Urinary bladder (tissue), 3 donors: ENCODE measurements at regions not wholly inside any gene's neighbourhood (a gene's known extent, or its start where the extent isn't known, plus 50 kb on each side); places are given as distances from the start of the nearest gene placed in this dataset.
"Not testable (repeated sequence)": the region's sequence is repeated elsewhere in the genome, so short reads cannot be mapped to it uniquely, and the experiment has no call there.

Experiments
- DNase-seq: peaks from one replicate; pipeline ENCODE4 v3.0.0-alpha.2; 2015; ENCODE audit errors: extremely low spot score
- H3K27ac ChIP-seq: one replicate; pipeline ENCODE4 v1.5.1; 2013; ENCODE audit warnings: low read depth, mild to moderate bottlenecking, moderate library complexity
- H3K36me3 ChIP-seq: one replicate; pipeline ENCODE4 v1.6.1; 2013; ENCODE audit warnings: mild to moderate bottlenecking, moderate library complexity; ENCODE audit not compliant: insufficient read depth
- H3K4me1 ChIP-seq: one replicate; pipeline ENCODE4 v1.6.1; 2013; ENCODE audit warnings: mild to moderate bottlenecking, moderate library complexity; ENCODE audit not compliant: insufficient read depth
- H3K4me3 ChIP-seq: one replicate; pipeline ENCODE4 v1.5.1; 2013; ENCODE audit warnings: low read depth, low read length
- WGBS: extraction: QIAGEN DNeasy Blood & Tissue Kit; methylation state at CpG from one replicate; pipeline ENCODE4 v1.1.7; 2013; 5-methylcytosine and 5-hydroxymethylcytosine counted together
- donor health status: healthy with polysubstance abuse.
- donor health status: healthy.

DNA sequence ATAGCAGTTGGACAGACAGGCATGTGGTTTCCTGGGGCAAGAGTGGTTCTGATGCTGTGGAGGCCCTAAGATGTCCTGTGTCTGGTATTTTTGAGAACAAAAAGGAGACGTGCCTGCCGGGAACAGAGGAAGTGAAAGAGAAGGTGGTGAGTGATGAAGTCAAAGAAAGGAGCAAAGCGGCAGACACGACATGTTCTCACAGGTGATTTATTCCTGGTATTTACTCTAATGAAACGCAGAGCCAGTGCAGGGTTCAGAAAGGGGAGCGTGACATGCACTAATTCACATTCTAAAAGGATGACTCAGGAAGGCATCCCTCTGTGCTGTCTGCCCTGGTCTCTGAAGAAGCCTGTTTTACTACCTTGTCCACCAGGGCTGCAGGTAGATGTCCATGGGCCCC lies 211.0 kb downstream of the KCNE4 start:
- H3K27ac ChIP-seq, result no peak overlapping the region
- H3K4me3 ChIP-seq, result no peak overlapping the region
- H3K36me3 ChIP-seq, result no peaks in the 10 kb centered on the region
- WGBS, result 36% methylated on average over 6 of the region's 6 CpGs
- no peak for DNase-seq
- H3K4me1 ChIP-seq, result no peaks in the 10 kb centered on the region

DNA sequence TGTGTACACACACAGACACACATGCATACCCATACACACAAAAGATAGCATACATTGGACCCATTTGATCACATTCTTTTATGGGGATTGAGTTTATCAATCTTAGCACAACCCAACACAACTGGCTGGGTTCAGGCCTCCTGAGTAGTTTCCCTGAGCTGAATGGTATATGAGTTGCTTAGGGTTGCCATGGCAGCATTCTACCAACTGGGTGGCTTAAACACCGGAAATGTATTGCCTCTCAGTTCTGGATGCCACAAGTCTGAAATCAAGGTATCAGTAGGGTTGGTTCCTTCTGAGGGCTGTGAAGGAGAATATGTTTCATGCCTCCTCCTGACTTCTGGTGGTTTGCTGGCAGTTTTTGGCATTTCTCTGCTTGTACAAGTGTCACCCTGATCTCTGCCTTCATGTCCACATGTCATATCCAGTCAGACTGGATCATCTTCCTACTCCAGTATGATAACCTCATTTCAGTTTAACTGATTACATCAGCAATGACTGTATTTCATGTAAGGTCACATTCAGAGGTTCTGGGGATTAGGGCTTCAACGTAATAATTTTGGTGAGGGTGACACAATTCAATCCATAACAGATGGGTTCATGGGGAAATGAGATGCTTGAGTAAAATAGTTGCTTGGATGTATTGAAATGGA lies 212.7 kb downstream of the KCNE4 start:
- Histone ChIP-seq H3K36me3 (no peaks in the 10 kb centered on the region), H3K4me3 (no peak overlapping the region), H3K4me1 (no peaks in the 10 kb centered on the region), H3K27ac (no peak overlapping the region)
- WGBS, result 72% methylated on average over 2 of the region's 2 CpGs
- no peak for DNase-seq

DNA sequence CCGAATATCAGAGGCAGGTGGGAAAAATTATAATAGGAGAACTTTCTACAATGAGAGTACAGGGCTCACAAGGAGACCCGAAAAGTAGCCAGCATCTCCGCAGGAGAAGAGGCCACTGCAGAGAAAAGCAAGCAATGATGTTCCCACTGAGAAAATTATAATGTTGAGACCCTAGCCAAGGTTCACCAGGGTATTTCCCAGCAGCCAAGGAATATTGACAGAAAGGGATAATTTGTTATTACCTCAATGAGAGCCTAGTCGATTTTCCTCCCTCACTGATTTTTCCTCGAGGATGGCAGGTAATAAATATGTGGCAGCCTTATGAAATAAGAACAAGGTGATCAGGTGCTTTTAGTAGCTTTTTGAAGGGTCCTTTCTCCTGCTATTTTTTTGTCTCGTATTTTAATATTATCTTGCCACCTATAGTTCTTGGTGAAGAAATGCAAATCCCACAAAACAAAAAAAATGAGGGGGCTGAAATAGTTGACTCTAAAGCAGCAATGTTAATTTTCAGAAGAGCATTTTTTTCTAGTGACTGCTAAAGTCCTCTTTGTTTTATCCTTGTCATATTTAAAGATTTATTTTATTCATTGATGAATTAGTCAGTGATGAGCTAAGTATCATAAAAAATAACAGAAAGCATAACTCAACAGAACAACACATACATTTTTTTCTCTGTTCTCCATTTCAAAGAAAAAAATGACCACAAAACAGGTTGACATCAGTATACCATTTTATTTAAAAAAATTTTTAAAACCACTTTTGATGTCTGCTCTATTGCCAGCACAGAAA lies 215.4 kb downstream of the KCNE4 start:
- Histone ChIP-seq H3K4me1 (no peaks in the 10 kb centered on the region), H3K4me3 (no peak overlapping the region)

DNA sequence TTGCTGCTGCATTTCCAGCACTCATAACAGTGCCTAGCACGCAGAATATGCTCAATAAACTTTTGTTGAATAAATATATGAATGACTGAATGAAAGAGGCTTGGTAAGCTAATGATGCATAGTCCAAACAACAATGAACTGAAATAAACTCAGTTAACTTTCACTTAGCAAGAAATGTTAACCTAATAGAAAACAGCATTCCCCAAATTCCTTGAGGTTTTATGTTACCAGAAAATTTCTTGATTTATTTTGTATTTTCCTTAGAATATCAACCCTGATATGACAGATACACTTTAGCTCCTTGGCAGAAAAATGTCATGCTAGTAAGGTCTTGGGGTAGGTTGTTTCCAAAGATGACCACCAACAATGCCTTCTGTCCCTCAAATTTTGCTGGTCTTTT lies 217.4 kb downstream of the KCNE4 start:
- no peak overlapping the region for H3K4me3 ChIP-seq
- WGBS, result 83% methylated on average over 1 of the region's 1 CpG
- no peak overlapping the region for H3K27ac ChIP-seq

More for the DNA sequence above, 215.4 kb downstream of the KCNE4 start:
- Histone ChIP-seq H3K36me3 (no peaks in the 10 kb centered on the region), H3K27ac (no peak overlapping the region)
- WGBS, result 92% methylated on average over 6 of the region's 6 CpGs
- no peak for DNase-seq

DNA sequence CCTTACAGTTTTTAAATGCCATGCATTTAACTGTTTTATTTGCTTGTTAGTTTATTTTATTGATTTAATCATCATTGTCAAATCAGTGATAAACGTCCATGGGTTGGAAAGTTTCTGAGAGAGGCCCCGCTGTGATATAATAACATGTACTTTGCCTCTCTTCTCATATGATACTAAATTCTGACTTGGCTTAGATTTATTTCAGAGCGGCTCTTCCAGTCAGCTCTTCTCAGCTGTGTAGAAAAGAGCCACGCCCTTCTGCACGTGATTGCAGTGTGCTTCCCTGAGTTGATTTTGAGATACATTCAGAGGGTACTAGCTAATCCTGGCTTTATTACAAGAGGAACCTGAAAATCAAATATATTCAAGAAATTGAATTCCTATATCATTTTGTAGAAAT lies 218.6 kb downstream of the KCNE4 start:
- Histone ChIP-seq H3K4me3 (no peak overlapping the region), H3K4me1 (no peaks in the 10 kb centered on the region), H3K27ac (no peak overlapping the region), H3K36me3 (no peaks in the 10 kb centered on the region)
- 74% methylated on average over 5 of the region's 5 CpGs for WGBS
- no peak for DNase-seq

More for the DNA sequence above, 217.4 kb downstream of the KCNE4 start:
- Histone ChIP-seq H3K4me1 (no peaks in the 10 kb centered on the region), H3K36me3 (no peaks in the 10 kb centered on the region)
- DNase-seq, result no peak

DNA sequence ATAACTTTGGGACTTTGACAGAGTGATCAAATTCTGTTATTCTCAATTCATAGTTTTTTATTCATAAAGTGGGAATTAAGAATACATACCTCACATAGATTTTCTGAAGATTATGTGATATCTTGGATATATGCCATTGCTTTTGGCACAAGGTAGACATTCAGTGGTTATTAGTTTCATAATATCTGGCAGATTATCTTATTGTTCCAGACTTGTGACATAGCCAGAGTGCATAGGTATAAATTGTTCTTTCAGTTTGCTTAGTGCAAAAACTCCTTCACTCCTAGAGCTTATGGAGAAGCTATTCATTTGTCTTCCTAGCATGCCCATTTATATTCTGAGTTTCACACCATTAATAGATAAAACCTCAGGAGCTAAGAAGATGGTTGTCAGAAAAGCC lies 222.0 kb downstream of the KCNE4 start:
- Histone ChIP-seq H3K27ac (no peak overlapping the region), H3K36me3 (no peaks in the 10 kb centered on the region), H3K4me3 (no peak overlapping the region), H3K4me1 (no peaks in the 10 kb centered on the region)
- DNase-seq, result no peak

DNA sequence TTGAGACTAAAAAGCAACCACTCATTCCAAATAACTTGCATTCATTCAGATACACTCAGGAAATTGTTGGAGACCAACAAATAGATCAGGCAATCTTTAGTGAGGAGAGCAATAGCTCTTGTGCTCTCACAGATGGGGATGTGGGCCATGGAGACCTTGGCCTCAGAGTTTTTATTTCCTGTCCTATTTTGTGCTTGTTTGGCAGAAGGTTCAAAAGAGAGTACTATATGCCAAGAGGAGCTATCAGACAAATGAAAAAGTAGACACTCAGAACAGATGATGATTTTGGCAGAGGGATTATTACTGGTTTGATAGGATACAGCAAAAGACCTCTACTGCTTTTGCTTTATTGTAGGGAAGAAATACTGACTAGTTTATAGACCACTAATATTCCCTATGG lies 230.2 kb downstream of the KCNE4 start:
- H3K4me3 ChIP-seq, result no peak overlapping the region
- H3K4me1 ChIP-seq, result no peaks in the 10 kb centered on the region
- H3K27ac ChIP-seq, result no peak overlapping the region
- no peak for DNase-seq
- H3K36me3 ChIP-seq, result no peaks in the 10 kb centered on the region

DNA sequence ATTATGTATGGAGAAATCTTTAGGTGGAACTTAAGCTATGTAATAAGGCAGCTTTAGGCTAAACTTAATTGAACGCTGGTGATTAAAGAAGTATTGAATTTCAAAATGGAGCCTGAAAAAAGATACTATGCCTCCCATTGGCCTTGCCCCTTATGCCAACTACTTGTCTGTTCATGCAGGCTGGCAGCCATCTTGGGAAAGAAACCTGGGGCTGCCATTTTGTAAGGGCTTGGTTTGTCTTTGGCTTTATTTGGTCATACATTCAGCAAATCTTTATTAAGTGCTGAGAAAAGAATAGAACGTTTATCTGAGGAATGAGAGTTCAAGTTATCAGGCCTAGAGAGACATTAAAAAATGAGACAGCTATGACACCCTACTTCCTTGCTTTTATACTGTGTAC lies 231.3 kb downstream of the KCNE4 start:
- Histone ChIP-seq H3K4me1 (no peaks in the 10 kb centered on the region), H3K36me3 (no peaks in the 10 kb centered on the region), H3K4me3 (no peak overlapping the region), H3K27ac (no peak overlapping the region)
- 58% methylated on average over 2 of the region's 2 CpGs for WGBS
- no peak for DNase-seq

DNA sequence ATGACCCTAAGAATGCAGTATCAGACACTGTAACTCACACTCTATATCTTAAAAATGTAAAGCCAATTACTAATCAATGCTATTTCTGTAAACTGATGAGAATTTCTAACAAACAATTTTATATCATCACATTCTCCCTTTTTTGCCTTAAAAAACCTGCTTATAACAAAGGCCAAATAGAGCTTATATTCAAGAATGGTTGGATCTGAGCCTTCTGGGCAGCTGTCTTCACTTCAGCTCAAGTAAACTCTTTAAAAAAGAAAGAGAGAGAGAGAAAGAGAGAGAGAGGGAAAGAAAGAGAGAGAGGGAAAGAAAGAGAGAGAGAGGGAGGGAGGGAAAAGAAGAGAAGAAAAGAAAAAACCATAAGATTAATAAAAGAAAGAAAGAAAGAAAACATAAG lies 231.8 kb downstream of the KCNE4 start:
- Histone ChIP-seq H3K27ac (no peak overlapping the region), H3K36me3 (no peaks in the 10 kb centered on the region), H3K4me1 (no peaks in the 10 kb centered on the region), H3K4me3 (no peak overlapping the region)
- DNase-seq, result no peak

DNA sequence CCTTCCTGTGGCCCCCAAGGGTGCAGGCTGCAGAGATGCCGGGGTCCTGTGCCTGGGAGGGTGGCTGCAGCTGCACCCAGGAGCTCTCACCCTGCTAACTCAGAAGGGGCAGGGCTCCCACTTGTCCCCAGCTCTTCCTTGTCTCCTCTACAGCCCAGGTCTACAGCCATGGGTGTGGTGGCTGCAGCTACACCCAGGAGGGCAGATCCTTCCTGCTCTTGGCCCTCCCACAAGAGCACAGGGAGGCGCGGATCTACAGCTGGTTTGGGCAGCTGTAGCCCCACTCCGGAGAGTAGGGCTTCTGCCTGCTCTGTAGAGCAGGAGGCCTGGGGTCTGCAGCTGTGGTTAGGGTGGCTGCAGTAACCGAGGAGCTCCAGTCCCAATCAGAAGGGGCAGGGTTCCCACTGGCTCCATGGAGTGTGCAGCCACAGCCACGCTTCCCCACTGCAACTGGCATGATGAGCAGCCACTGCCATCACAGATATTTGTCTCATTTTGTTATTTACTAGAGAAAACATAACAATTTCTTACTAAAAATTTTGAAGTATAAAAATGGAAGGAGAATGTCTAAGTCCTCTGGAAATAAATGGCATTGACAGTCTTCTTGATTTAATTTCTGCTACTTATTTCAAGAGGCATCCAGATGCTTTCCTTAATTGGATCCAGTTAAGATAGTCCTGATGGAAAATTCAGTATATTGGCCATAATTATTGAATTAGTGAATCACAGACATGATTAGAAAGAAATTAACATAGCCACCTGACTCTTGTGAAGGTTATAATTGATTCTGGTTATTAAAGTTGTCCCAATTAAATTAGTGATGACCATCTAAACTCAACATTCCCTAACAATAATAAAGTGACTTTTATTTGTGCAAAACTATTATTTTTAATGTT lies 233.6 kb downstream of the KCNE4 start:
- H3K4me1 ChIP-seq, result no peaks in the 10 kb centered on the region
- no peaks in the 10 kb centered on the region for H3K36me3 ChIP-seq
- no peak overlapping the region for H3K4me3 ChIP-seq
- DNase-seq, result no peak
- WGBS, result 93% methylated on average over 6 of the region's 6 CpGs
- H3K27ac ChIP-seq, result no peak overlapping the region

DNA sequence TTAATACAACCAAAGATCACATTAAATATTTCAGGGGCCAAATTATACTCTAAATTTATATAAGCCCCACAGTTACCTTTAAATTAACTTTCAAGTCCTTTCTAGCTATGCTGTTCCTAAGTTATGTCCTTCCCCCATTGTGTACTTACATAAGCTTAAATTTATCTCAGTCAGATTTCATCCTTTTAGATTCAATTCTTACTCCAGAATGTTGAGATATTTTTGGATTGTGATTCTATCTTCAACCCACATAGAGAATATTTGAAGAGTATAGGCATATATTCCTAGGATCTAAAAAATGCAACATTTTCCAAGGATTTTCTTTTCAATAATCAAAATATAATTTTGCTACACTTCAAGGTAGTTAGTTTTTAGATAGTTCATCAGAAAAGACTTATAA lies 242.8 kb downstream of the KCNE4 start:
- H3K4me3 ChIP-seq, result no peak overlapping the region
- H3K27ac ChIP-seq, result no peak overlapping the region
- H3K36me3 ChIP-seq, result no peaks in the 10 kb centered on the region
- DNase-seq, result no peak
- H3K4me1 ChIP-seq, result no peaks in the 10 kb centered on the region

DNA sequence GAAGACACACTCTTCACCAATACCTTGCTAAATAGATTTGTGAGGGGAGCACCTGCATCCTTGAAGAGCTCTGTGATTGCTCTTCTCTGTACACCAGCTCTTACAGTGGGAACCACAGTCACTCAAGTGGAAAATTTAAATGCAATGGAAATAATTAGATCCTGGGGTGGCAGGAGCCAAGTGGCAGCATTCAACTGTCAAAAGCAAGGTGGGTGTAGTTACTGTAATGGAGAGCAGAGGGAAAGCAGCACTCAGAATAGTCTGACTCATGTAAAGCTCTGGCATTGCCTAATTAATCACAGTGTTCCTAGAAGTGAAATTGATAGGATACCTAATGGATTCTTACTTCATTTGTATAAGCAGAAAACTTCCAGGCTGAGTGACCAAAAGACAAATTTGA lies 245.8 kb downstream of the KCNE4 start:
- no peaks in the 10 kb centered on the region for H3K36me3 ChIP-seq
- H3K4me3 ChIP-seq, result no peak overlapping the region
- no peak for DNase-seq
- H3K4me1 ChIP-seq, result no peaks in the 10 kb centered on the region
- no peak overlapping the region for H3K27ac ChIP-seq

DNA sequence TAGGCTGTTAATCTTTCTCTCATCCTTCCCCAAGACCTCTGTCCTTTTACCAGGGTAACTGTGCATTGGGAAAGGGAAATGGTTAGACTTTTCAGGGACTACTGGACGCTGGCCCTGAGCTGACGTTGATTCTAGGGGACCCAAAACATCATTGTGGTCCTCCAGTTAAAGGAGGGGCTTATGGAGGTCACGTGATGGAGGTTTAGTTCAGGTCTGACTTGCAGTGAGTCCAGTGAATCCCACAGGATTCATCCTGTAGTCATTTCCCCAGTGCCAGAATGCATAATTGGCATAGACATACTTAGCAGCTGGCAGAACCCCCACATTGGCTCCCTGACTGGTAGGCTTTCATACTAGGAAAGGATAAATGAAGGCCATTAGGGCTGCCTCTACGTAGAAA lies 246.3 kb downstream of the KCNE4 start:
- not testable (repeated sequence) for H3K4me3 ChIP-seq, H3K27ac ChIP-seq, DNase-seq, H3K36me3 ChIP-seq, H3K4me1 ChIP-seq
- 90% methylated on average over 4 of the region's 4 CpGs for WGBS

DNA sequence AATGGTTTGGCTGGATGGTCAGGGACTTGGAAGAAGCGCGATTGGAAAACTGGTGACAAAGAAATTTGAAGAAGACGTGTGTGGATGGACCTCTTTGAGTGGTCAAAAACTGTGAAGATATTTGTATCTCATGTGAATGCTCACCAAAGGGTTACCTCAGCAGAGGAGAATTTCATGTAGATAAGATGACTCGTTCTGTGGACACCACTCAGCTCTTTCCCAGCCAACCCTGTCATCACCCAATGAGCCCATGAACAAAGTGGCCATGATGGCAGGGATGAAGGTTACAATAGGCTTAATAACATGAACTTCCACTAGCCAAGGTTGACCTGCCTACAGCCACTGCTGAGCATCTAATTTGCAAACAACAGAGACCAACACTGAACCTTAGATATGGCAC lies 248.3 kb downstream of the KCNE4 start:
- H3K27ac ChIP-seq, result no peak overlapping the region
- H3K4me1 ChIP-seq, result no peaks in the 10 kb centered on the region
- H3K36me3 ChIP-seq, result no peaks in the 10 kb centered on the region
- WGBS, result 87% methylated on average over 4 of the region's 4 CpGs
- DNase-seq, result no peak
- H3K4me3 ChIP-seq, result no peak overlapping the region
